Lung (tissue), 11 donors: ENCODE measurements at regions not wholly inside any gene's neighbourhood (a gene's known extent, or its start where the extent isn't known, plus 50 kb on each side); places are given as distances from the start of the nearest gene placed in this dataset.

ENCODE experiments used
- ATAC-seq: fragments of 200-7000 bp; cut with Tn5 transposase; one replicate; pipeline ENCODE4 v1.9.1; 2020; ENCODE audit warnings: moderate number of reproducible peaks; ENCODE audit not compliant: insufficient read depth, low FRiP score
- DNase-seq, 3 donors: peaks; one replicate each; pipeline ENCODE4 v3.0.0-alpha.2; 2013 to 2017
- H3K27ac ChIP-seq, 2 donors: one replicate each; pipeline ENCODE4 v1.5.1; 2013; ENCODE audit warnings: mild to moderate bottlenecking in 2 of 2, moderate library complexity in 2 of 2, control low read depth in 1 of 2, inconsistent platforms in 1 of 2, low read depth in 1 of 2, low read length in 1 of 2
- H3K27me3 ChIP-seq, 3 donors: one replicate each; pipeline ENCODE4 v1.5.1; 2013; ENCODE audit warnings: low read length in 2 of 3; ENCODE audit not compliant: control insufficient read depth in 3 of 3, insufficient read depth in 3 of 3
- H3K36me3 ChIP-seq, 4 donors: one replicate each; pipeline ENCODE4 v1.5.1; 2013; ENCODE audit warnings: low read length in 4 of 4, mild to moderate bottlenecking in 1 of 4, moderate library complexity in 1 of 4; ENCODE audit not compliant: control insufficient read depth in 4 of 4, insufficient read depth in 4 of 4
- H3K4me1 ChIP-seq, 5 donors: one replicate each; pipeline ENCODE4 v1.5.1; 2013; ENCODE audit warnings: low read length in 5 of 5, mild to moderate bottlenecking in 2 of 5, moderate library complexity in 1 of 5; ENCODE audit not compliant: control insufficient read depth in 5 of 5, insufficient read depth in 5 of 5
- H3K4me3 ChIP-seq: one replicate; pipeline ENCODE4 v1.5.1; 2013; ENCODE audit warnings: mild to moderate bottlenecking, control low read depth, moderate library complexity
- H3K9ac ChIP-seq, 2 donors: one replicate each; pipeline ENCODE4 v1.5.1; 2013; ENCODE audit warnings: low read length in 2 of 2, control low read depth in 1 of 2; ENCODE audit not compliant: insufficient read depth in 1 of 2
- H3K9me3 ChIP-seq, 4 donors: one replicate each; pipeline ENCODE4 v1.5.1; 2013; ENCODE audit warnings: low read length in 3 of 4, mild to moderate bottlenecking in 1 of 4, moderate library complexity in 1 of 4; ENCODE audit not compliant: control insufficient read depth in 4 of 4, insufficient read depth in 3 of 4
- CTCF ChIP-seq: IDR thresholded peaks from 2 replicates; pipeline ENCODE4 v1.5.1; 2012; ENCODE audit warnings: mild to moderate bottlenecking; ENCODE audit errors: control extremely low read depth, extremely low read depth
- WGBS, 2 donors: extraction: QIAGEN DNeasy Blood & Tissue Kit; methylation state at CpG; one replicate each; pipeline ENCODE4 v1.1.7; 2013; 5-methylcytosine and 5-hydroxymethylcytosine counted together
- donor health status: control.
- donor health status: control.
- donor health status: Bipolar disorder and iron deficiency.
- donor health status: healthy.
- donor health status: DM: yes; HTN: yes; CAD: no.

DNA sequence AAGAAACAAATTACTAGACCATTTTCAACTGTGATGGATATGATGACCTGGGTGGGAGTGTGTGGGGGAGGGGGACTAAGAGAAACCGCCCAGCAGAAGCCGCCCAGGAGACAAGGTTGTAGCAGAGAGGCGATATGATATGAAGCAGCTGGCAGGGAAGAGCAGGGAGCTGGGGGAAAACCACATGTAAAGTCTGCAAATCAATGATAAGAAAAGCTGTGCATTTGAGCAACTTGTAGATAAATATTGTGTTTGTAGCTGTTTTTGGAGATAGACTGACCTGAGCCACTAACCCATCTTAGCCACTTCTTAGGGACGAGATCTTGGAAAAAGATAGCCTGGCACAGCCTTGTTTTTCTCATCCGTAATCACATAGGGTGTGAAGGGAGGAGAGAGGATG is 252.6 kb downstream of the SEC23IP start:
- Histone ChIP-seq H3K9me3 (peaks cover 0 to 4% (median 0%) of the 10 kb centered on the region in 4 donors), H3K27ac (no peak overlapping the region), H3K9ac (no peak overlapping the region), H3K4me3 (no peak overlapping the region), H3K4me1 (no peaks in the 10 kb centered on the region), H3K36me3 (no peaks in the 10 kb centered on the region), H3K27me3 (no peaks in the 10 kb centered on the region)
- DNase-seq (no peak), ATAC-seq (no peak)
- 33 to 41% methylated on average over 5 of the region's 5 CpGs for WGBS, 2 donors
- no peak for TF ChIP-seq CTCF

DNA sequence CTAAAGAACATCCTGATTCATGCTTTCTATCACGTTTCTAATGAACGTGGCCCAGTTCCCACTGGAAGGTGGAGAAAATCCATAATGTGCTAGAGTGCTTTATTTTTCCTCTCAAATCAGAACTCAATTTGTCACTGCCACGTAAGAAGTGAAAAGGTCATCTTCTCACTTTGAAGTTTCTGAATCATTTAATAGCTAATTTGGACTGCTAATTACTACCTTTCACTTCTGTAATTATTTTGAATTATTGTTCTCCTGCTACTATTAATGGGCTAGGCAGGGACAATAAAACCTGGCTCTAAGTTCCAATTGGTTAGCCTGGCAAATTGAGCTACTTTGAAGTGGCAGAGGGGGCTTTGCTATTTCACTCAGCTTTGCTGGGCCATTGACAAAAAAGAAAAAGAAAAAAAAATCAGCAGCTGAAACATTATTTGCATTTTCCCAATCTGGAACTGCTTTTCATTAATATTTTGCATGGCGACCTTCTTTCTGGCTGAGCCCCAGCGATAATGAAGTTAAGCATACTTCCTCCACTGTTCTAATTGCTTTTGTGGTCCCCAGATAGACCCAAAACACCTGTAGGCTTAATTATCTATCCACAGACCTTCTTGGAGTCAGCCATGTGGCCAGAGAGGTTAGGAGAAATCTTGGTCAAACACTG is 264.2 kb downstream of the SEC23IP start:
- ATAC-seq (no peak), DNase-seq (no peak)
- no peak overlapping the region for H3K9ac ChIP-seq
- no peak overlapping the region for H3K27ac ChIP-seq
- no peak for TF ChIP-seq CTCF
- H3K9me3 ChIP-seq = no peaks in the 10 kb centered on the region
- no peaks in the 10 kb centered on the region for H3K27me3 ChIP-seq
- no peak overlapping the region for H3K4me3 ChIP-seq
- WGBS, 2 donors = 63 to 81% methylated on average over 5 of the region's 5 CpGs
- H3K36me3 ChIP-seq = no peaks in the 10 kb centered on the region
- H3K4me1 ChIP-seq = no peaks in the 10 kb centered on the region

DNA sequence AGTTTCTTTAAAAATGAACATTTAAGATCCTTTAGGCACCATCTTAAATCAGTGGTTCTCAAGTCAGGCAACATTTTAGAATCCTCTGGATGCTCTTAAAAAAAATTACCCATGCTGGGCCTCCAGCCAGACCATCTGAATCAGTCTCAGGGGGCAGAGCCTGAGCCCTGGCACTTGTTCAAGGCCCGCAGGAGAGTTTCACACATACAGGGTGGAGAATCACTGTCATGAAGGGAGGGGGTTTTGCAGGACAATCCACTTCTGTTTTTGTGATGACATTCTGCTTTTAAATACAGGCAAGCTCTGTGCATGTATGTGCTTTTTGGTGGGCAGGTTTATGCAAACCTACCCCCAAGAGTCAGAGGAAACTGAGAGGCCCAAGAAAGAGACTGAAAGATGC is 268.6 kb downstream of the SEC23IP start:
- WGBS, 2 donors = 55 to 59% methylated on average over 1 of the region's 1 CpG
- ATAC-seq (no peak), DNase-seq (no peak)
- Histone ChIP-seq H3K9ac (no peak overlapping the region), H3K27ac (no peak overlapping the region), H3K27me3 (no peaks in the 10 kb centered on the region), H3K4me1 (no peaks in the 10 kb centered on the region), H3K4me3 (no peak overlapping the region), H3K36me3 (no peaks in the 10 kb centered on the region), H3K9me3 (peaks cover 0 to 2% (median 0%) of the 10 kb centered on the region in 4 donors)
- no peak for TF ChIP-seq CTCF

GRCh38 chr10:120162471-120162870 is 269.9 kb downstream of the SEC23IP start:
- Histone ChIP-seq H3K27me3 (no peaks in the 10 kb centered on the region), H3K9ac (no peak overlapping the region), H3K36me3 (no peaks in the 10 kb centered on the region), H3K4me3 (no peak overlapping the region), H3K4me1 (no peaks in the 10 kb centered on the region), H3K27ac (no peak overlapping the region), H3K9me3 (peaks cover 0 to 2% (median 0%) of the 10 kb centered on the region in 4 donors)
- 83 to 91% methylated on average over 4 of the region's 4 CpGs for WGBS, 2 donors
- ATAC-seq (no peak), DNase-seq (no peak)
- TF ChIP-seq CTCF = no peak
